SK-N-SH (cell line): ENCODE measurements at regions not wholly inside any gene's neighbourhood (a gene's known extent, or its start where the extent isn't known, plus 50 kb on each side); places are given as distances from the start of the nearest gene placed in this dataset.

Source experiments
- CTCF ChIA-PET: fragments of 300-600, 350-600 bp; formaldehyde crosslinking; extraction: SDS; loops from one replicate; lab custom pipeline; 2021; lab: Yijun Ruan, JAX
- POLR2A ChIA-PET: fragments of 350-600 bp; sonication (Branson Sonifier 250); formaldehyde crosslinking; extraction: SDS; loops from one replicate; lab custom pipeline; 2020; ENCODE audit warnings: antibody characterized with exemption, inconsistent platforms; lab: Yijun Ruan, JAX
- DNase-seq: peaks from one replicate; pipeline ENCODE4 v3.0.0; 2012
- H2AFZ ChIP-seq: fragments of 200-600 bp; sonication (generic); 2 replicates; pipeline ENCODE4 v1.8.1; 2016; ENCODE audit warnings: antibody characterized with exemption, mild to moderate bottlenecking, low read depth
- H3F3A ChIP-seq: fragments of 200-600 bp; sonication (generic); replicated peaks from 2 replicates; pipeline ENCODE3; 2016; ENCODE audit warnings: antibody characterized with exemption, mild to moderate bottlenecking; ENCODE audit not compliant: insufficient read depth
- H3K27ac ChIP-seq, 2 experiments: fragments of 200-500 bp in 1 of 2; fragments of 200-600 bp in 1 of 2; sonication (Bioruptor generic) in 1 of 2; sonication (generic), shearing (Covaris generic) in 1 of 2; 2 replicates each; pipeline versions ENCODE4 v1.5.1 to v1.6.1; 2014 to 2016; ENCODE audit warnings: low read depth in 2 of 2, inconsistent platforms in 1 of 2, low read length in 1 of 2, mild to moderate bottlenecking in 1 of 2, mixed read lengths in 1 of 2
- H3K27me3 ChIP-seq: fragments of 200-600 bp; sonication (generic), shearing (Covaris generic); 2 replicates; pipeline ENCODE4 v1.6.1; 2016; ENCODE audit warnings: mixed run types; ENCODE audit not compliant: insufficient read depth
- H3K36me3 ChIP-seq, 2 experiments: fragments of 200-500 bp in 1 of 2; fragments of 200-600 bp in 1 of 2; sonication (Bioruptor generic) in 1 of 2; sonication (generic) in 1 of 2; replicated peaks in 1 of 2; 2 replicates each; pipeline versions ENCODE3 to v1.5.1; 2014 to 2016; ENCODE audit warnings: low read length in 1 of 2, mild to moderate bottlenecking in 1 of 2; ENCODE audit not compliant: insufficient read depth in 2 of 2, control insufficient read depth in 1 of 2
- H3K4me1 ChIP-seq, 2 experiments: fragments of 200-500 bp in 1 of 2; fragments of 200-600 bp in 1 of 2; sonication (Bioruptor generic) in 1 of 2; sonication (generic), shearing (Covaris generic) in 1 of 2; 2 replicates each; pipeline versions ENCODE4 v1.5.1 to v1.6.1; 2014 to 2016; ENCODE audit warnings: low read depth in 1 of 2, low read length in 1 of 2, mixed run types in 1 of 2; ENCODE audit not compliant: insufficient read depth in 2 of 2, control insufficient read depth in 1 of 2
- H3K4me2 ChIP-seq: fragments of 200-600 bp; sonication (generic), shearing (Covaris generic); 2 replicates; pipeline ENCODE4 v1.6.1; 2017; ENCODE audit warnings: mixed run types
- H3K4me3 ChIP-seq, 2 experiments: fragments of 200-500 bp in 1 of 2; fragments of 200-600 bp in 1 of 2; sonication (Bioruptor generic) in 1 of 2; sonication (generic), shearing (Covaris generic) in 1 of 2; 2 replicates each; pipeline versions ENCODE4 v1.5.1 to v1.8.1; 2014 to 2016; ENCODE audit warnings: low read depth in 2 of 2, inconsistent platforms in 1 of 2, low read length in 1 of 2, mild to moderate bottlenecking in 1 of 2, mixed read lengths in 1 of 2, moderate library complexity in 1 of 2
- H3K79me2 ChIP-seq: fragments of 200-600 bp; sonication (generic); 2 replicates; pipeline ENCODE4 v1.8.1; 2017; ENCODE audit warnings: mild to moderate bottlenecking; ENCODE audit not compliant: insufficient read depth
- H3K9ac ChIP-seq: fragments of 200-600 bp; sonication (generic); 2 replicates; pipeline ENCODE4 v1.6.1; 2017; ENCODE audit warnings: mixed run types
- H3K9me2 ChIP-seq: fragments of 200-600 bp; sonication (generic); 2 replicates; pipeline ENCODE4 v1.6.1; 2017; ENCODE audit warnings: mixed run types
- H3K9me3 ChIP-seq: fragments of 200-600 bp; sonication (generic); 2 replicates; pipeline ENCODE4 v1.6.1; 2017; ENCODE audit warnings: mixed run types, mild to moderate bottlenecking, moderate library complexity
- H4K20me1 ChIP-seq: fragments of 200-600 bp; sonication (generic); 2 replicates; pipeline ENCODE4 v1.6.1; 2017; ENCODE audit warnings: mild to moderate bottlenecking, mixed run types; ENCODE audit not compliant: insufficient read depth
- CTCF ChIP-seq: fragments of 200-600 bp; sonication (generic); IDR thresholded peaks from 2 replicates; pipeline ENCODE4 v1.6.1; 2017; ENCODE audit warnings: antibody characterized with exemption, mild to moderate bottlenecking, moderate library complexity
- EZH2phosphoT487 ChIP-seq: fragments of 200-600 bp; sonication (generic); IDR thresholded peaks from 2 replicates; pipeline ENCODE4 v1.6.1; 2017; ENCODE audit warnings: low read depth, mixed run types, mild to moderate bottlenecking, antibody characterized with exemption, moderate library complexity, borderline replicate concordance
- FOSL2 ChIP-seq: IDR thresholded peaks from 2 replicates; pipeline ENCODE4 v1.4.0; 2012; ENCODE audit warnings: low read depth, mild to moderate bottlenecking, moderate library complexity, borderline replicate concordance
- FOXJ3 ChIP-seq: sonication (generic); formaldehyde crosslinking; IDR thresholded peaks from 2 replicates; pipeline ENCODE4 v1.5.1; 2020; ENCODE audit warnings: mild to moderate bottlenecking, missing genetic modification reagents
- MEF2A ChIP-seq: IDR thresholded peaks from 2 replicates; pipeline ENCODE4 v1.4.0; 2012; ENCODE audit warnings: low read depth, borderline replicate concordance
- NFIC ChIP-seq: IDR thresholded peaks from 2 replicates; pipeline ENCODE4 v1.4.0; 2012; ENCODE audit warnings: borderline replicate concordance
- NRF1 ChIP-seq: IDR thresholded peaks from 2 replicates; pipeline ENCODE4 v1.6.1; 2012; ENCODE audit warnings: low read depth, mild to moderate bottlenecking, low read length
- POLR2AphosphoS5 ChIP-seq: IDR thresholded peaks from 2 replicates; pipeline ENCODE4 v1.6.1; 2012; ENCODE audit warnings: low read depth, low read length
- RCOR1 ChIP-seq: fragments of 150-350 bp; IDR thresholded peaks from 2 replicates; pipeline ENCODE4 v1.6.1; 2017; ENCODE audit warnings: antibody characterized with exemption, low read length
- RXRA ChIP-seq: IDR thresholded peaks from 2 replicates; pipeline ENCODE4 v1.4.0; 2012; ENCODE audit warnings: low read depth, mild to moderate bottlenecking, borderline replicate concordance
- USF2 ChIP-seq: fragments of 150-350 bp; IDR thresholded peaks from 2 replicates; pipeline ENCODE4 v1.6.1; 2017; ENCODE audit warnings: antibody characterized with exemption, low read length, low read depth, borderline replicate concordance
- WGBS: methylation state at CpG from one replicate; pipeline ENCODE4 v1.1.6; 2017; ENCODE audit warnings: low lambda C conversion rate; 5-methylcytosine and 5-hydroxymethylcytosine counted together
- TF ChIP-seq, protein P1 (sequence below): fragments of 150-350 bp; IDR thresholded peaks from 2 replicates; pipeline ENCODE4 v1.6.1; 2016; ENCODE audit warnings: mild to moderate bottlenecking, low read depth, low read length
- TF ChIP-seq, protein P2 (sequence below): IDR thresholded peaks from 2 replicates; pipeline ENCODE4; 2012

DNA sequence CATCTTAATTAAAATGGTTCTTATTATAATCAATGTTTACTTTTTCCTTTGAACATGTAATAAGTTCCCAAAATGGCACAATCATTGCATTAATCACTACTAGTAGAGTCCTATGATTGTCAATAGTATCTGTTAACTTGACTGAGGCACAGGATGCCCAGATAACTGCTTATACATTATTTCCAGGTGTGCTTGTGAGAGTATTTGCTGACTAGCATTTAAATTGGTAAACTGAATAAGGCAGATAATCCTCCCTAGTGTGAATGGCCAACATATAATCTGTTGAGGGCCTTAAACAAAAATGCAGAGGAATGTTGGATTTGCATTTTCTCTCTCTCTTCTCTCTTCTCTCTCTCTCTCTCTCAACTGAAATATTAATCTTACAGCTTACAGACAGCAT is 999.3 kb upstream of the TMPRSS15 start (continued):
- TF ChIP-seq, protein P1, sequence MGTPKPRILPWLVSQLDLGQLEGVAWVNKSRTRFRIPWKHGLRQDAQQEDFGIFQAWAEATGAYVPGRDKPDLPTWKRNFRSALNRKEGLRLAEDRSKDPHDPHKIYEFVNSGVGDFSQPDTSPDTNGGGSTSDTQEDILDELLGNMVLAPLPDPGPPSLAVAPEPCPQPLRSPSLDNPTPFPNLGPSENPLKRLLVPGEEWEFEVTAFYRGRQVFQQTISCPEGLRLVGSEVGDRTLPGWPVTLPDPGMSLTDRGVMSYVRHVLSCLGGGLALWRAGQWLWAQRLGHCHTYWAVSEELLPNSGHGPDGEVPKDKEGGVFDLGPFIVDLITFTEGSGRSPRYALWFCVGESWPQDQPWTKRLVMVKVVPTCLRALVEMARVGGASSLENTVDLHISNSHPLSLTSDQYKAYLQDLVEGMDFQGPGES: no peak
- no peak for TF ChIP-seq EZH2phosphoT487

- Histone ChIP-seq H3K9ac (no peak overlapping the region), H3K4me1 (no peaks in the 10 kb centered on the region), H4K20me1 (no peaks in the 10 kb centered on the region), H3K27me3 (no peaks in the 10 kb centered on the region), H3K9me2 (0 out of 2 replicates have a peak, but pooled peaks cover 2% of the 10 kb centered on the region), H3K4me2 (no peak overlapping the region), H3K79me2 (no peaks in the 10 kb centered on the region), H2AFZ (no peak overlapping the region), H3K9me3 (no peaks in the 10 kb centered on the region), H3K27ac (no peak overlapping the region), H3F3A (no peaks in the 10 kb centered on the region), H3K4me3 (no peak overlapping the region), H3K36me3 (no peaks in the 10 kb centered on the region)
- ChIA-PET POLR2A (no interaction called here), CTCF (no interaction called here)
- no peak for DNase-seq
- TF ChIP-seq NRF1 (no peak), FOXJ3 (CRISPR knock-in tag) (no peak), CTCF (no peak), USF2 (no peak), MEF2A (no peak), POLR2AphosphoS5 (no peak), RCOR1 (no peak), NFIC (no peak), RXRA (no peak), FOSL2 (no peak)
- TF ChIP-seq, protein P2, sequence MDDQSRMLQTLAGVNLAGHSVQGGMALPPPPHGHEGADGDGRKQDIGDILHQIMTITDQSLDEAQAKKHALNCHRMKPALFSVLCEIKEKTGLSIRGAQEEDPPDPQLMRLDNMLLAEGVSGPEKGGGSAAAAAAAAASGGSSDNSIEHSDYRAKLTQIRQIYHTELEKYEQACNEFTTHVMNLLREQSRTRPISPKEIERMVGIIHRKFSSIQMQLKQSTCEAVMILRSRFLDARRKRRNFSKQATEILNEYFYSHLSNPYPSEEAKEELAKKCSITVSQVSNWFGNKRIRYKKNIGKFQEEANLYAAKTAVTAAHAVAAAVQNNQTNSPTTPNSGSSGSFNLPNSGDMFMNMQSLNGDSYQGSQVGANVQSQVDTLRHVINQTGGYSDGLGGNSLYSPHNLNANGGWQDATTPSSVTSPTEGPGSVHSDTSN: no peak
- 0% methylated on average over 2 of the region's 2 CpGs for whole genome bisulfite sequencing
Measured at GRCh38 chr21:19405326-19405725, 1001.7 kb upstream of the TMPRSS15 start.
